ENCODE measurements at regions not wholly inside any gene's neighbourhood (a gene's known extent, or its start where the extent isn't known, plus 50 kb on each side); places are given as distances from the start of the nearest gene placed in this dataset.

DNA sequence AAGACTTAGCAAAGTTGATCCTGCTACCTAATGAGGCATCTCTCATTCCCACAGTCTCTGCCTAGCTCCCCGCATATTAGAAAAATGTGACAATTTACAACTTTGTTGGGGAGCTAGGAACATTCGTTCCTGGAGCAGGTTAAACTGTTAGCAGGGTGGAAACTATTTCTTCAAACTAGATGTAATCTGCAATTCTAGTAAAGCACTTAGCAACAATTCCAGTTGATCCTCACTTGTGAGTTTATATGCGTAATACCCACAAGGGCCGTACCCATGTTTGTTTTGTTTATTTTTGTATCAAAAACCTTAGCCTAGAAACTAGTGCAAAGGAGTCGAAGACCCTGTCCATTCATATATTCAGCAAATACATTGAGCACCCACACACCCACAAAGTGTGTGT lies 175.8 kb upstream of the DMAC1 start:
- TF ChIP-seq, protein P1, sequence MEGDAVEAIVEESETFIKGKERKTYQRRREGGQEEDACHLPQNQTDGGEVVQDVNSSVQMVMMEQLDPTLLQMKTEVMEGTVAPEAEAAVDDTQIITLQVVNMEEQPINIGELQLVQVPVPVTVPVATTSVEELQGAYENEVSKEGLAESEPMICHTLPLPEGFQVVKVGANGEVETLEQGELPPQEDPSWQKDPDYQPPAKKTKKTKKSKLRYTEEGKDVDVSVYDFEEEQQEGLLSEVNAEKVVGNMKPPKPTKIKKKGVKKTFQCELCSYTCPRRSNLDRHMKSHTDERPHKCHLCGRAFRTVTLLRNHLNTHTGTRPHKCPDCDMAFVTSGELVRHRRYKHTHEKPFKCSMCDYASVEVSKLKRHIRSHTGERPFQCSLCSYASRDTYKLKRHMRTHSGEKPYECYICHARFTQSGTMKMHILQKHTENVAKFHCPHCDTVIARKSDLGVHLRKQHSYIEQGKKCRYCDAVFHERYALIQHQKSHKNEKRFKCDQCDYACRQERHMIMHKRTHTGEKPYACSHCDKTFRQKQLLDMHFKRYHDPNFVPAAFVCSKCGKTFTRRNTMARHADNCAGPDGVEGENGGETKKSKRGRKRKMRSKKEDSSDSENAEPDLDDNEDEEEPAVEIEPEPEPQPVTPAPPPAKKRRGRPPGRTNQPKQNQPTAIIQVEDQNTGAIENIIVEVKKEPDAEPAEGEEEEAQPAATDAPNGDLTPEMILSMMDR (conservative IDR thresholded peaks at IDR 0.05 in 1 of 2, IDR thresholded peaks at IDR 0.05 in 1 of 2; ENCODE audit: low read depth in 1 of 2, low read length in 2 of 2) = no peak
- no peak for TF ChIP-seq EZH2 (IDR thresholded peaks at IDR 0.05; ENCODE audit: low read length, missing control alignments)
